ENCODE measurements at regions not wholly inside any gene's neighbourhood (a gene's known extent, or its start where the extent isn't known, plus 50 kb on each side); places are given as distances from the start of the nearest gene placed in this dataset.

DNA sequence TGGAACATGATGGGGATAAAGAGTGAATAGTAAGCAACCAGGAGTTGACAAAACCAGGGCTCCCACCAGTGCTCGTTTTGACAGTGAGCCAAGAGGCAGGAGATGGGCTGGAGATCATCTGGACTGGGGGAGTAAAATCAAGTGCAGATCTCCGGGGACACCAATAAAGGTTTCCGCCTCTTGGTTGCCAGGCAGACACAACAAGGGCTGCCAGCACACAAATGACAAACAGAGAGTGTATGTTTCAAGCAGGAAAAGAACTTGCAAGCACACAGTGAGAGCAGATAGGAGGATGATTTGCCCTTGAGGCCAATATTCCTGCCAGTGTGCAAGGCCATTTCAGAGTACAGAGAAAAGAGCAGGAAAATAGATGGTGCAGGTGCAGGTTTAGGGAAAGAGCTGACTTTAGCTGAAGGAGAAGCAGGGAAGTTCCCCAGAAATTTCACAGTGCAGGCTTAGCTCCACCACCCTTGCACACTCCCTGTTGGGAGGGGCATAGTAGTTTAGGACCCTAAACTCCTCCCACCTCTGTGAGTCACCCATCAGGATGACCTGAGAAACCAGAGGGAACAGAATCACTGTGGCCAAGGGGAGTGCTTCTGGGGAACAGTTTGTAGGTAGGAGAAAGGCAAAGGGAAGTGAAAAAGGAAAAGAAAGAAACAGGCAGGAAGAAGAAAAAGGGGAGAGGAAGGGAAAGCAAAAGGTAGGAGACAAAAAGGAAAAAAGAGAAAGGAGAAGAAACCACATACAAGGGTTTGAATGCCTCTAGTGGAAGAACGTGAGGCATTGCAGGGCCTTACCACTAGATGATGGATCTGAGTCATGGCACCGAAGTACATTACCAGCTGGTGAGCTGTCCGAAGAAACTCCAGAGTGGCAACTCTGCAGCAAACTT is 404.4 kb downstream of the SLC6A15 start:
- Mint-ChIP-seq H3K4me3 (no peak overlapping the region), H3K27me3 (ENCODE audit: low read depth in 3 of 3) (peaks cover 0 to 1% (median 1%) of the 10 kb centered on the region in 3 donors), H3K36me3 (no peaks in the 10 kb centered on the region), H3K9me3 (peaks cover 2 to 41% (median 8%) of the 10 kb centered on the region in 6 donors), H3K4me1 (no peaks in the 10 kb centered on the region), H3K27ac (no peak overlapping the region)
- DNase-seq, result no peak

DNA sequence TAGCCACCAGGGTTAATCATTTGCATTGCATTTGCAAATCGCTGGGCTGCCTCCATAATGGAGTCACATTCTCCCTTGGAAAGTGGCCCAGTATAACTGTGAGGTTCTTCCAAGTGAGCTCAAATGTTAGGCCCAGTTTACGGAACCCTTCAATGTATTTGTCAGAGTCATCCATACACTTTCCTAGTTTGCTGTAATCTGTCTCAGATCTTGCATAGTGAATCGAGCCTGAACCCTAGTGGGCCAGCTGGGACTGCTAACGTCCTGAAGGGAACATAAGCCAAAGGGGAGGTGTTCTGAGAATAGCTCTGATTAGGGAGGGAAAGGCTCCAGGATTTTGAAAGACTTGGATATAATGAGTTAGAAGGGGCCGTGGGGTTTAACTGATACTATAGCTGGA is 406.3 kb downstream of the SLC6A15 start:
- Mint-ChIP-seq H3K27ac (no peak overlapping the region), H3K4me3 (no peak overlapping the region), H3K9me3 (peaks cover 6 to 37% (median 8%) of the 10 kb centered on the region in 6 donors), H3K27me3 (ENCODE audit: low read depth in 3 of 3) (peaks cover 0 to 1% (median 1%) of the 10 kb centered on the region in 3 donors), H3K4me1 (no peaks in the 10 kb centered on the region), H3K36me3 (no peaks in the 10 kb centered on the region)
- DNase-seq, result no peak

DNA sequence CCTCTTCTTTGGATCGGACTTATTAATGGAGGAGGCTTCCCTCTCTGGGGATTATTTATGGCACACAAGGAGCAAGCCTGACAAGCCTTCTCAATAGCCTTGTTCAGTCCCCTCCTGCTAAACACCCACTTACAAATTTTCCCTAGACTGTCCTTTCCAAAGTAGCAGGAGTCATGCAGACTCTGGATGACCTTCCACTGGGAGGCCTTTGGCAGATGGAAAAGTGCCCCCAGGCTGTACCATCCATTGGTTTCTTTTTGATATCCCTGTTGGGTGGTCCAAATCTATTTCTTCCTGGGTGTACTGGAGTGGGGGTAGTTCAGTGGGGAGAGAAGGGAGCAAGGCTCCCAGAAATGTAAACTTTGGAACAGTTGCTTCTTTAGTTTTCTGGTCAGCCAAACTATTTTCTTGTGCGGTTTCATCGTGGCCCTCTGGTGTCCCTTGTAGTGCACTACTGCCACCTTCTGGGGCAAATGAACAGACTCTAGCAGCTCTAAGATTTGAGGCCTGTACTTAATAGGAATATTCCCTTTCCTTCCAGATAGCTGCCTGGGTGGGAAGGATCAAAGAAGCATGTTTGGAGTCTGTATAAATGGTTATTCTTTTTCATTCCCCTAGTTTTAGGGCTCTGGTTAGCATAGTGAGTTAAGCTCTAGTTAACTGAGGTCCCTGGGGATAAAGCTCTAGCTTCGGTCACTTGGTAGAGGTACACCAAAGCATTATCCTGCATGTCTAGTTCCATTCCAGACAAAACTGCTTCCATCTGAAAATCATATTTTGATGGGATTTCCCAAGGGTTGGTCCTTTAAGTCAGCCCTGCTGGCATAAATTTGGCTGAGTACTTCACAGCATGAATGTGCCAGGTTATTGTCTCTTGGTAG is 409.5 kb downstream of the SLC6A15 start:
- Mint-ChIP-seq H3K27me3 (ENCODE audit: low read depth in 3 of 3) (peaks cover 0 to 1% (median 1%) of the 10 kb centered on the region in 3 donors), H3K9me3 (peaks cover 3 to 22% (median 8%) of the 10 kb centered on the region in 6 donors), H3K36me3 (no peaks in the 10 kb centered on the region), H3K27ac (no peak overlapping the region), H3K4me1 (no peaks in the 10 kb centered on the region), H3K4me3 (no peak overlapping the region)
- no peak for DNase-seq

DNA sequence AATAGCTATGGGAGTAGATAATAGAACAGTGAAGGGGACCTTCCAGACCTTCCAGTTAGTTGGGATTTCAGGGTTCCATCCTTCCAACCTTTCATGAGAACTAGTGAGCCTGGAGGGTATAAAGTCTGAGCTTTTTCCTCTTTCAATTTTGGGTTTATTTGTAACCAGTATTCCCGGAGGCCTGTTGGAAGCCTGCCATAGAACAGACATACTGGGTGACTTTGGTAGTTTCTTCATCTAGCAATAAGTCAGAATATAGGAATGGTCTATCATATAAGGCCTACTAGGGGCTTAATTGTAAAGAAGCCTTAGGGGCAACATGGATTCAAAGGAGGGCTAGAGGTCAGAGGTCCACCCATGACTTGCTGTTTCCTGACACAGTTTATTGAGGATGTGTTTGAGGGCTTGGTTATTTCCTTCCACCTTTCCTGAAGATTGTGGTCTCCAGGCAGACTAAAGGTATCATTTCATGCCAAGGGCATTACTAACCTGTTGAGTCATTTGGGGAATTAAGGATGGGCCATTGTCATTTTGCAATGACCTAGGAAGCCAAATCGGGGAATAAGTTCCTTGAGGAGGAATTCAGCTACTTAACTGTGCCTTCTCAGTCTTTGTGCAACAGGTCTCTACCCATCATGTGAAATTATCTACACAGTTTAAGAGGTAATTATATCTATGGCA is 410.3 kb downstream of the SLC6A15 start:
- DNase-seq, result no peak
- Mint-ChIP-seq H3K27ac (no peak overlapping the region), H3K9me3 (peaks cover 3 to 14% (median 6%) of the 10 kb centered on the region in 6 donors), H3K36me3 (no peaks in the 10 kb centered on the region), H3K4me3 (no peak overlapping the region), H3K27me3 (ENCODE audit: low read depth in 3 of 3) (peaks cover 0 to 1% (median 0%) of the 10 kb centered on the region in 3 donors), H3K4me1 (no peaks in the 10 kb centered on the region)

DNA sequence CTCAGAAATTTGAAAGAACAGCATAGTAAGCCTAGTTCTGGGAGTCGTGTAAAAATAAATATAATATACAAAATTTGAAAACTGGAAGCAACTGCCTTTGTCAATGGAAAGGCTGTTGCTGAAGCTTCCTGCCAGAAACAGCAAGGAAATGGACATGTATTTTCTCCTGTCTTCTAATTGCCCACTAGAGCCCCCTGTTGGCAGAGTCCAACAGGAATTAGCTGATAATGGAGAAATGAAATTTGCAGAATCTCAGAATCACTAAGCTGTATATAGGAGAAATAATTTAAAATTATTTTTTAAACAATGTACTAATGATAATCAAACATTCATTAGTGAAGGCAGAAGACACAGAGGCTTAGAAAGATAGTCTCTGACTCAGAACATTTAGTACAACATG is 414.8 kb downstream of the SLC6A15 start:
- Mint-ChIP-seq H3K27me3 (ENCODE audit: low read depth in 3 of 3) (peaks cover 0 to 2% (median 1%) of the 10 kb centered on the region in 3 donors), H3K9me3 (peaks cover 2 to 7% (median 5%) of the 10 kb centered on the region in 6 donors), H3K4me3 (no peak overlapping the region), H3K36me3 (no peaks in the 10 kb centered on the region), H3K27ac (no peak overlapping the region), H3K4me1 (no peaks in the 10 kb centered on the region)
- DNase-seq, result no peak

DNA sequence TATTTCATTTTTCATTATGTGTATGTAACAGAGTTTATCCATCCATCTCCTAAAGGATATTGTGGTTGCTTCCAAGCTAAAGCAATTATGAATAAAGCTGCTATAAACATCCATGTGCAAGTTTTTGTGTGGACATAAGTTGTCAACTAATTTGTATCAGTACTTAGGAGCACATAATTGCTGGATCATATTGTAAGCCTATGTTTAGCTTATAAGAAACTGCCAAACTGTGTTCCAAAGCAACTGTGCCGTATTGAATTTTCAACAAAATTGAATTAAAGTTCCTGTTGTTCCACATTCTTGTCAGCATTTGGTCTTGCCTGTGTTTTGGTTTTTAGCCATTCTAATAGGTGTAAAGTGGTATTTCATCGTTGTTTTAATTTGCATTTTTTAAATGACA is 416.9 kb downstream of the SLC6A15 start:
- H3K27ac Mint-ChIP-seq, result no peak overlapping the region
- peaks cover 0 to 2% (median 0%) of the 10 kb centered on the region in 3 donors for H3K27me3 Mint-ChIP-seq (ENCODE audit: low read depth in 3 of 3)
- H3K4me3 Mint-ChIP-seq, result no peak overlapping the region
- H3K4me1 Mint-ChIP-seq, result no peaks in the 10 kb centered on the region
- DNase-seq, result no peak
- no peaks in the 10 kb centered on the region for H3K36me3 Mint-ChIP-seq
- H3K9me3 Mint-ChIP-seq, result peaks cover 1 to 7% (median 4%) of the 10 kb centered on the region in 6 donors

DNA sequence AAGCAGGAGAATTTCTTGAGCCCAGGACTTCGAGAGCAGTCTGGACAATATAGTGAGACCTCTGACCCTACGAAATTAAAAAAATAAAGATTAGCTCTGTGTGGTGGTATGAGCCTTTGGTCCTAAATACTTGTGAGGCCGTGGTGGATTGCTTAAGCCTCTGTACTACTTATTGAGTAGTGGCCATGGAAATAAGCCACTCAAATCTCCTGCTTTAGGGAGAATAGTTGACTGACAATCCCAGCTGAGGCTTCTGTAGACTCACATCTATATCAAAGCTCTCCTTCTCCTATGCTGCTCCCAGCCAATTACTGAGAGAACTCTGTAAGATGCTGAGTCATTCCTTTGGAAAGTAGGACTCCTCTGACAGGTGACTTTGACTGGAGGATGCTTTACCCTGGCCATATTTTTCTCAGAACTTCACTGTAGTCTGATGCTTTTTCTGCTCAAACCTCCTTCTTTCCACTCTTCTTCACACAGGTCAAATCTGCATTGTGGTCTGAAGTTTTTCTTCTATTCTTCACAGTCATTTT is 420.2 kb downstream of the SLC6A15 start:
- no peak overlapping the region for H3K4me3 Mint-ChIP-seq
- H3K27me3 Mint-ChIP-seq (ENCODE audit: low read depth in 3 of 3), result peaks cover 0 to 2% (median 0%) of the 10 kb centered on the region in 3 donors
- peaks cover 3 to 8% (median 6%) of the 10 kb centered on the region in 6 donors for H3K9me3 Mint-ChIP-seq
- no peak for DNase-seq
- no peak overlapping the region for H3K27ac Mint-ChIP-seq
- H3K4me1 Mint-ChIP-seq, result no peaks in the 10 kb centered on the region
- H3K36me3 Mint-ChIP-seq, result no peaks in the 10 kb centered on the region

DNA sequence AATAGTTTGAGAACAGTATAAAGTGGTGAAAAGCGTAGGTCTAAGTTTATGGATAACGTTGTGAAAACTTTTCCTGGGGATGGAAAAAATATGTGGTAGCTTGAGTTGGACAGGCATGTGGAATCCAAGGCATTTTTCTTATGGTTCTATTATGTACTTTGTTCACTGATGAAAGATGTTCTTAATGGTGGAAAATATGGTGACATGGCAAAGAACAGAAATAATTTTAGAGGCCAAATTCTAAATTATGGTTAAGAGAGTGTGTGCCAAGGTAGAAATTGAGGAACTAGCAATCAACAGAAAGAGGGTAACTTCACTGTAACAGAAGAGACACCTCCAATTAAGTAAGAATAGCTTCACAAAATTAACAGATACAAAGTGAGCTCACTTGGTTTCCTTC is 427.8 kb downstream of the SLC6A15 start:
- DNase-seq, result no peak
- Mint-ChIP-seq H3K9me3 (peaks cover 0 to 17% (median 6%) of the 10 kb centered on the region in 6 donors), H3K27ac (no peak overlapping the region), H3K36me3 (no peaks in the 10 kb centered on the region), H3K4me3 (no peak overlapping the region), H3K27me3 (ENCODE audit: low read depth in 3 of 3) (no peaks in the 10 kb centered on the region), H3K4me1 (no peaks in the 10 kb centered on the region)

DNA sequence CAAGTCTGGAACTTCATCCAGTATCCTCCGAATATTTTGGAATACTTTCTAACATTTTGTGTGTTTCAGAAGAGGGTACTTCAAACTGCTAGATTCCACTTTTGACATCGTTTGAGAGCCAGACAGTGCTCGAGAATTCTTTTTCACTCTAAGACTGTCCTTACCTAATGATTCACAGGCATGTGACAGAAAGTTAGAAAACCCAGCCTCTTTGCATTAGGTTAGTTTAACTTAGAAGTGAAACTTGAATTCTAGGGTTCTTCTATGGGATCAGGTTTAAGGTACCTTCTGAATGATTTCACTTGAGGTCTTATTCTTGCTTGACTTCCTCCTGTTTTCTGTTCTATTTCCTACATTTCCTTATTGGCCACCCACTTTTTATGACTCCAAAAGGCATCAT is 431.8 kb downstream of the SLC6A15 start:
- Mint-ChIP-seq H3K4me1 (no peaks in the 10 kb centered on the region), H3K36me3 (no peaks in the 10 kb centered on the region), H3K9me3 (peaks cover 0 to 20% (median 5%) of the 10 kb centered on the region in 6 donors), H3K4me3 (no peak overlapping the region), H3K27ac (no peak overlapping the region), H3K27me3 (ENCODE audit: low read depth in 3 of 3) (no peaks in the 10 kb centered on the region)
- DNase-seq, result no peak

DNA sequence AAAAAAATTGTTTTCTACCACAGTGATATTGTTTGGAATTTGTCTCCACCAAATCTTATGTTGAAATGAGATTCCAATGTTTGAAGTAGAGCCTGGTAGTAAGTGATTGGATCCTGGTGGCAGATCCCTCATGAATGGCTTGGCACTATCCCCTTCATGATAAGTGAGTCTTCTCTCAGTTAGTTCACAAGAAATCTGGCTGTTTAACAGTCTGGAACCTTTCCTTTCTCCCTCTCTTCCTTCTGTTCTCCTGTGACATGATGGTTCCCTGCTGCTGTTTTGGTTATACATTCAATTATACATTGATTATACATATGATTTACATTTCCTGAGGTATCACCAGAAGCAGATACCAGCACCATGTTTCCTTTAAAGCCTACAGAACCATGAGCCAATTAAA is 442.2 kb downstream of the SLC6A15 start:
- Mint-ChIP-seq H3K9me3 (peaks cover 1 to 33% (median 4%) of the 10 kb centered on the region in 6 donors), H3K4me1 (no peaks in the 10 kb centered on the region), H3K27me3 (ENCODE audit: low read depth in 3 of 3) (no peaks in the 10 kb centered on the region), H3K27ac (no peak overlapping the region), H3K36me3 (no peaks in the 10 kb centered on the region), H3K4me3 (no peak overlapping the region)
- no peak for DNase-seq

DNA sequence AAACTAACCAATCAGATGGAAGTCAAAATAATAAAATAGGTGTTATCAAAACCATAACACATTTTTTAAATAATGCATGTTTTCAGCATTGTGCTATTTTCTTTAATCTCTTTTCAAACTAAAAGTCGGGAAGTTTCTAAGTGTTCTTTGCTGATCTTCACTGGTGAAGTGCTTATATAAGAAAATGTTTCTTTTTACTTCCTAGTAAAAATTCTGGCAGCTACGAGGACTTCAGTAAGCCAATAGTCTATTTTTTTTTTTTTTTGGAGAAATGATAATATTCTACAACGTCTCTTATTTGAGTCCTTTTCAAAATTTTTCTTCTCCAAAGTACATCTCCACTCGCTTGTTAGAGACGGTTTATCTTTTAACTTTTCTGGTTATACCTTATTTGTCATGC is 448.0 kb downstream of the SLC6A15 start:
- Mint-ChIP-seq H3K4me1 (no peaks in the 10 kb centered on the region), H3K4me3 (no peak overlapping the region), H3K36me3 (no peaks in the 10 kb centered on the region), H3K9me3 (peaks cover 0 to 15% (median 5%) of the 10 kb centered on the region in 6 donors), H3K27me3 (ENCODE audit: low read depth in 3 of 3) (no peaks in the 10 kb centered on the region), H3K27ac (no peak overlapping the region)
- DNase-seq, result no peak

DNA sequence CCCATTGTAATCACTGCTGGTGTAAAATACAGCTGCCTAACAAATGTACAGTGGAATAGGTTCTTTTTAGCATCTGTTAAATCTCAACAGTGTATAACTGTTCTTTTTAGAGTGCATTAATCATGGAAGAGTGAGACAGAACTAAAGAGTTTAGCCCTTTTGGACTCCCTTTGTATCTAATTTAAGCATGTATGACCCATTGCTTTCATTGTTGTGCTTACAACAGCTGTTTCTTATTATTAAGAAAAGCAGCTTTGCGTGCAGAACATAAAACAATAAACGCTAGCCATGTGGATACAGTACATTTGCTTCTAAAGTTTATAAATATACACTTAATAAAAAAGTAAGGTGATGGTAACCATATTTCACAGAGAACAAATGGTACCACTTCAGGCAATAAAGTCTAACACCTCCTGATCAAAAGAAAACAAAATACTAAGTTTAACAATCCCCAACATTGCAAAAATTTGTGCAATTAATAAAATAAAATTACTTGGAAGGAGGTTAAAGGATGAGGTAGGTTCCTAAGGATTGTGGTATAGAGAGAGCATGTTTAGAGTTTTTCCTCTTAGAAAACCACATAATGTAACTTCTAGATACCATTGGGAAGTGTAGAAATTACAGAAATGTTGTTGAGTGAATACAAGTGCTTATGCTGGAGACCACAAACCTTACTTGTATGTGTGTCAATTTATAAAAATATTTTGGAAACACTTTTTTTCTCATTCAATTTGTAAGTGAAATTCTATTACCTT is 448.7 kb downstream of the SLC6A15 start:
- Mint-ChIP-seq H3K36me3 (no peaks in the 10 kb centered on the region), H3K27ac (no peak overlapping the region), H3K9me3 (peaks cover 0 to 15% (median 5%) of the 10 kb centered on the region in 6 donors), H3K27me3 (ENCODE audit: low read depth in 3 of 3) (no peaks in the 10 kb centered on the region), H3K4me3 (no peak overlapping the region), H3K4me1 (no peaks in the 10 kb centered on the region)
- DNase-seq, result no peak

DNA sequence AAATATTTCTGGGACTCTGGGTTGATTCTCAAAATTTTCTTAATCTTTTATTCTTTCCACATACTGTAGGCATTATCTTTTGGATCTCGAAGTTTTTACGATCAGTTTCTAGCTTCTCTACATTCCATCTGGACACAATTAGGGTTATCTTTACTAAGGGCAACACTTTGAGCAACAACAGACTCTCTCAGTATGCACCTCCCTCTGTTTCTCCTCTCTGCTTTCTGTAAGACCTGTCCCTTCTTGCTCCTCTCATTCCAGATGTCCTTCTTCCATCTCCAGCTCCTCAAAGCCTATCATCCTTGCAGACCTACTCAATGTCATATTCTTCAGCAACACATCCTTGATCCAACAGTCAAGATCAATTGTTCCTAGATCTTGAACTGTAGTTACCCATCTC is 457.0 kb downstream of the SLC6A15 start:
- Mint-ChIP-seq H3K27me3 (ENCODE audit: low read depth in 3 of 3) (no peaks in the 10 kb centered on the region), H3K4me3 (no peak overlapping the region), H3K4me1 (no peaks in the 10 kb centered on the region), H3K36me3 (no peaks in the 10 kb centered on the region), H3K27ac (no peak overlapping the region), H3K9me3 (peaks cover 4 to 31% (median 18%) of the 10 kb centered on the region in 6 donors)
- DNase-seq, result no peak
